Hepatocyte (in vitro differentiated cells): ENCODE measurements at regions not wholly inside any gene's neighbourhood (a gene's known extent, or its start where the extent isn't known, plus 50 kb on each side); places are given as distances from the start of the nearest gene placed in this dataset.

Experiments
- EZH2phosphoT487 ChIP-seq: fragments of 200-600 bp; sonication (generic); IDR thresholded peaks from one replicate; pipeline ENCODE4 v1.6.1; 2018; ENCODE audit warnings: antibody characterized with exemption, mild to moderate bottlenecking, low read depth, moderate library complexity; ENCODE audit not compliant: unreplicated experiment, severe bottlenecking
- TF ChIP-seq, protein P1 (sequence below): fragments of 200-600 bp; sonication (generic); IDR thresholded peaks from 2 replicates; pipeline ENCODE4 v1.5.1; 2016; ENCODE audit warnings: antibody characterized with exemption, mild to moderate bottlenecking; ENCODE audit not compliant: poor library complexity

DNA sequence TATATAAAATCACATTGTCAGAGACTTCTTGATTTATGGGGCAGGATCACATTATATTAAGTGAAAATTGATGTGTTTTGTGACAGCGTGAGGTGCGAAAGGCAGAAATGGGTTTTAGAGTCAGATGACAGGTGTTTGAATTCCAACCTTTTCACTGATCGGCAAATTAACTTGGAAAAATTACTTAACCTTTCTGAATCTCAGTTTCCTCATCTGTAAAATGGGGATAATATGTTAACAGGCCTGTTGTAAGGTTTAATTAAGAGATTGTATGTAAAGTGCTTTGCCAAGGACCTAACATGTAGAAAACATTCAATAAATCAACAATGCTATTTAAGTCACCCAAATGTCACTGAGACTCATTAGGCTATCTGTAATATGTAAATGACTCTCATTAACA is 221.2 kb upstream of the LYZL1 start:
- TF ChIP-seq, protein P1, sequence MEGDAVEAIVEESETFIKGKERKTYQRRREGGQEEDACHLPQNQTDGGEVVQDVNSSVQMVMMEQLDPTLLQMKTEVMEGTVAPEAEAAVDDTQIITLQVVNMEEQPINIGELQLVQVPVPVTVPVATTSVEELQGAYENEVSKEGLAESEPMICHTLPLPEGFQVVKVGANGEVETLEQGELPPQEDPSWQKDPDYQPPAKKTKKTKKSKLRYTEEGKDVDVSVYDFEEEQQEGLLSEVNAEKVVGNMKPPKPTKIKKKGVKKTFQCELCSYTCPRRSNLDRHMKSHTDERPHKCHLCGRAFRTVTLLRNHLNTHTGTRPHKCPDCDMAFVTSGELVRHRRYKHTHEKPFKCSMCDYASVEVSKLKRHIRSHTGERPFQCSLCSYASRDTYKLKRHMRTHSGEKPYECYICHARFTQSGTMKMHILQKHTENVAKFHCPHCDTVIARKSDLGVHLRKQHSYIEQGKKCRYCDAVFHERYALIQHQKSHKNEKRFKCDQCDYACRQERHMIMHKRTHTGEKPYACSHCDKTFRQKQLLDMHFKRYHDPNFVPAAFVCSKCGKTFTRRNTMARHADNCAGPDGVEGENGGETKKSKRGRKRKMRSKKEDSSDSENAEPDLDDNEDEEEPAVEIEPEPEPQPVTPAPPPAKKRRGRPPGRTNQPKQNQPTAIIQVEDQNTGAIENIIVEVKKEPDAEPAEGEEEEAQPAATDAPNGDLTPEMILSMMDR: no peak
- TF ChIP-seq EZH2phosphoT487: no peak
